Activated naive CD4-positive, alpha-beta T cell treated with Interleukin-2 at 50 U/mL for 16 hours (primary cell): ENCODE measurements at regions not wholly inside any gene's neighbourhood (a gene's known extent, or its start where the extent isn't known, plus 50 kb on each side); places are given as distances from the start of the nearest gene placed in this dataset.
A peak's percentile ranks its signal among the peaks of the same experiment; 100 is the strongest.

Experiments
- DNase-seq: peaks from one replicate; pipeline ENCODE4 v3.0.0-alpha.2; 2020

DNA sequence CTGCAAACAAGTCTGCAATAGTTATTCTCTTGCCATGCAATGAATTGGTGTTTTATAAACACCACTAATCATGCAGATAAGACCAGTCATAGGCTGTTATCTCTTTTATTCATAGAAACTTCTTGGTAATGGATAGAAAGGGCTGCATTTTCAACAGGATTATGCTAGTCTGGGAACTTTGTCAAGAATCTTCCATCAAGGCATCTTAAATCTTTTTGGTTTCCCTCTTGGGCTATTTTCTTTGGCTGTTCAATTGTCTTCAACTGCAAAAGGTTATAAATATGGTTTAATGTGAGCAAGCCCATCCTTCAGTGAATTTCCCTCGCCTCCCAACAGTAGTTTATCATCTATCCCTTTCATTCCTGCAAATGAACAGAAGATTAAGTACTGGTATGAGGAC lies 59.0 kb upstream of the MINAR1 start:
- DNase-seq: no peak

DNA sequence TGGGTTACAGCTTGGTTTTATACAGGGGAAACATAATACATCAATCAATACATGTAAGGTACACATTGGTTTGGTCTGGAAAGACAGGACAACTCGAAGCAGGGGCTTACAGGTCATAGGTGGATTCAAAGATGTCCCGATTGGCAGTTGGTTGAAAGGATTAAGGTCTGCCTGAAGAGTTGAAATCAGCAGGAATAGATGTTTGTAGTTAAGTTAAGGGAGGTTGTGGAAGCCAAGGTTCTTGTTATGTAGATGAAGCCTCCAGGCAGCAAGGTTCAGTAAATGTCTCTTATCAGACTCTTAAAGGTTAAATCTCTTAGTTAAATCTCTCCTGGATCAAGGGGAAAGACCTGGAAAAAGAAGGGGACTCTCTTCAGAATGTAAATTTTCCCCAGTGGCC lies 58.4 kb upstream of the MINAR1 start:
- no peak for DNase-seq

DNA sequence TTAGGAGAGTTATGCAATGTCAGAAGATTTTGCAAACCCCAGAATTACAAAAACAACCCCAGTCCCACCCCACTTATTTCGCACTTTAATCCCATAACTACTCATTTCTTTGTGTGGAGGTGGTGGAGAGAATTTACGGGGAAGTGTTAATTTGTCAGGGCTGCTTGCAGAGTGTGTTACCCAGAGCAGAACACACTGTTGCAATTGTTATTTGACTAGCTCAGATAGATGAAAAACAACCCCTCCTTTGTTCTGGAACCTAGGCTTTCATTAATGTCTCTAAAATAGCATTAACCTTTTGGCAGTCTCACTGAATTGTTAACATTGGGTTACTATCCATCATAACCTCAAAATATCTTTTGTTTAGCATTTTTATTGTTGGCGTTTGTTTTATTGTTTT lies 55.8 kb upstream of the MINAR1 start:
- no peak for DNase-seq

DNA sequence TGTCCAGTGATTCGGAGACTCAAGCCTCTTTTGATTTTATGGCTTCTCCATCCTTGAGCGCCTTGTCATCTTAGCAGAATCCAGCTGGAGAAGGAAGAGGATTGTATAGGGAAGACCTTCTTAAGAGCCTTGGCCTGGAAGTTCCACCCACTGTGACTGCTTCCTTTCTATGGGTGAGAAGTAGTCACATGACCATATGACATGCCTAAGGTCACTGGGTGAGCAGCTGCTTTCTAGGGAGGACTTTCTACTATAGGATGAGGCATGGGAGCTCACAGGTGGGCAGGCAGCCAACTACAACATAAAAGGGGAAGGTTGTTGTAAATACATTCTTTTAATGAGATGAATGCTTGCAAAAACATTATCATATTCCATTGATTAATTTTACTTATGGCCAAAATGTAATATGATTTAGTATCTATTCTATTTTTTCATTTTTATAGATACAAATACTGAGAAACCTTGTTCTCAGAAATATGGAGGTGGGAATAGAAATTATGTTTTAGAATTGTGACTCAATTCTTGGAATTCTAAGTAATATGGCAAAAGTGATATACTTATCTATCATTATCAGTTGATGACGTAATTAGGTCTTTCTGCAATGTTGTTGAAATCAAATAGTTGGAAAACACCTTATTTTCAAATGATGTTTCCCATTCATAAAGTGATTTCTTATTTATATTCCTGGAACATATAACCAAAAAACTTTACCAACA lies 53.6 kb upstream of the MINAR1 start:
- no peak for DNase-seq

DNA sequence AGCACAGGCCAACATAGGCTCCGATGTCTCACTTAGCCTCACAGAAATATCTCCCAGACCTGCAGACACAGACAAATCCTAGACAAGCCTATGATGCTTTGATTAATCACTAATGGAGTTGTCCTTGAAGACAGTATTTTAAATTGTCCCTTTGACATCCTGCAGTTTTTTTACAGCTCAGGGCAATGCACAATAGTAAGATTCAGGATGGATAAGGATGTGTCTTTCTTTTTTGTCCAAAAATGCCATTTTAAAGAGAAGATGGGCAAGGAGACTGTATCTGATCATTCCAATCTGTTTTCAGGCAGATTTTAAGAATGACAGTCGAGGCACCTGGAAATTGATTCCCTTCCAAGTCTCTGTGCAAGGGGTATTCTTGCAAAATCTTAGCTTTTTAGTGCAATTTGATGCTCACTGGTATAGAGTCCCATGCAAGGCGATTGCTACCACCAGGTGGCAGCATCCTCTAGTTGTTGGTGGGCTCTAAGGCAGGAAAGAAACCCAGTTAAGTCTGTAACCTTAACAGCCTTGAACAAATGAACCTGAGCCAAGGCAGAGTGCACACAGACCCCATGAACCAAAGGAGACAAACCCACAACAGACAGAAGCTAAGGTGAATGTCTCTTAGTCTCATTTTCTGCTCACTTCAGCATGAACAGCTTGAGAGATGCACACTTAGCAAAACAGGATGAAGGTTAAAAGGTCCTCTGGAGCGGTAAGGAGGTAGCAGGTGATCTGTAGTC lies 51.2 kb upstream of the MINAR1 start:
- DNase-seq: peak; percentile 78

DNA sequence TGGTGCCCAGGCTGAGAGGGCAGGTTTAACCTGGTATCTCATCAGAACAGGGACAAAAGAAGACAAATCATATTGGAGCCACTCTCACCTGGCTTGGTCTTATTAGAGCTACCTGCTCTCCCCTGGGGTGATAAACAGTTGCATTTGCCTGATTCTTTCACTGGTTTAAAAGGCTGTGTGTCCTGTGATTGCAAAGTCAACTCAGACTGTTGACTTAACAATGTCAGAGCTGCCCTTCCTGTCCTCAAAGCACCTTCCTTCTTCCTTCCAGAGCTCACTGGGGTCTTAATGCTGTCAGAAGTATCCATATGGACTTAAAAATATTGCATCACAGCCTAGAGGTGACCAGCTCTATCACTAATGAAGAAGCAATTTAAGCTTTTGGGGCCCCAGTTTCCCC lies 50.5 kb upstream of the MINAR1 start:
- DNase-seq: no peak
